ENCODE measurements at regions not wholly inside any gene's neighbourhood (a gene's known extent, or its start where the extent isn't known, plus 50 kb on each side); places are given as distances from the start of the nearest gene placed in this dataset.

DNA sequence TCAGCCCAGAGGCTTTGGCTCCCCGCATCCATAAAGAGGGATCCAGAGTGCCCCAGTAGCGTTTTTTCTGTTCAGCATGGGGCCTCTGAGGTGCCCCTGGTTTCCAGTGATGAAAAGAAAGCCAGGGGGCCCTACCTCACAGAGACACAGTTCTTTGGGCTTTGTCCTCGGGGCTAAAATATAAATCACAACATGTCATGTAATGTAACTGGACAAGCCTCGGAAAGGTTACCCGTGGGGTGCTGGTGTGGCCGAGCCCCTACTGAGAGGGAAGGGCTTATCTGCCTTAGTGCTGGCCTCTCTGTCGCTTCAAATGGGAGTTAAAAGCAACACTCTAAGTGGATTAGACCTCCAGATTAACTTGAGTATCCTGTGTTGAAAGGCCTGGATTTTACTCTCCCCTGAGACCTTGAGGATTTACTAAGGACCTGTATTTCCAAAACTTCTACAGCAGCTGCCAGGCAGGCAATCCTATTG is 251.6 kb upstream of the APCDD1 start:
- TF ChIP-seq POLR2A (IDR thresholded peaks at IDR 0.05; ENCODE audit: low read length) (no peak), GATA1 (IDR thresholded peaks at IDR 0.05; ENCODE audit: low read depth, low read length) (no peak)
- no peak for DNase-seq

DNA sequence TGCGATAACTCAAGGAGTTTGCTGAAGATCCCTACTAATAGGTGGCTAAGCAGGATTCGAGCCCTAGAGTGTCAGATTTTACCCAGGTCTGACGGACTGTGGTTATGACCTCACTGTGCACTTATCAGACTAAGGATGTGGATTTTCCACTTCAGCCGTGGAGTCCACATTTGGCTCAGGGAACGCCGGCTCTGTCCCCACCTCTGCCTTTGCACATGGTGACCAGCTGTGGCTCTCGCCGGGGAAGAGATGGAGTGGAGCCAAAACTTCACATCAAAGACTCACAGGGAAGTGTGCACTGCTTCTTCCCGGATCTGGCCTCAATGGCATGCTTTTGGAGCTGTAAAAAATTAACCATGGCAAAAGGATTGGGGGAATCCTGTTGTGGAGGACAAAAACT is 249.3 kb upstream of the APCDD1 start:
- DNase-seq, result no peak
- TF ChIP-seq POLR2A (IDR thresholded peaks at IDR 0.05; ENCODE audit: low read length) (no peak), GATA1 (IDR thresholded peaks at IDR 0.05; ENCODE audit: low read depth, low read length) (no peak)

DNA sequence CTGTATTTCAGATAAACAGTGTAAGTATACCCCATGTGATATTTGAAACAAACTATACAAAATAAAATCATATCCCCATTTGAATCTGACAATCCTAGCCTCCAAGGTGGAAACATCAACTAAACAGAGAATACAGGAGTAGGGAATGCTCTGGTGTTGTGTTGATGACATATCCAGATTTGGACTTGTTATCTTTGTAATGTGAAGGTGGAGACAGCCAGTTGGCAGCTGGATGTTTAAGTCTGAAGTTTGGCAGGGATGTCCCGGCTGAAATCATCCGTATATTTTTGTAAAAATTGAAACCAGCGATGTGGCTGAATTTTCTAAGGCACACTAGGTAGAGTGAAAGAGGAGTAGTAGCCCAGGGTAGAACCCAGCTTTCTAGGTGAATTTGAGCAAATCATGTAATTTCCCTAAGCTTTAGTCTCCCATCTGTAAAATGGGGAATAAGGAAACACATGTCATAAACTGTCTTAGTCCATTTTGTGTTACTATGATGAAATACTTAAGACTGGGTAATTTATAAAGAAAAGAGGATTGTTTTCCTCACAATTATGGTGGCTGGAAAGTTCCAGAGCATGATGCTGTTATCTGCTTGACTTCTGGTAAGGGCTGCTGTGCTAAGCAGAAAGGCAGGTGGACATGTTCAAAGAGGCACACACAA is 246.6 kb upstream of the APCDD1 start:
- TF ChIP-seq GATA1 (IDR thresholded peaks at IDR 0.05; ENCODE audit: low read depth, low read length) (no peak), POLR2A (IDR thresholded peaks at IDR 0.05; ENCODE audit: low read length) (no peak)
- DNase-seq, result no peak

DNA sequence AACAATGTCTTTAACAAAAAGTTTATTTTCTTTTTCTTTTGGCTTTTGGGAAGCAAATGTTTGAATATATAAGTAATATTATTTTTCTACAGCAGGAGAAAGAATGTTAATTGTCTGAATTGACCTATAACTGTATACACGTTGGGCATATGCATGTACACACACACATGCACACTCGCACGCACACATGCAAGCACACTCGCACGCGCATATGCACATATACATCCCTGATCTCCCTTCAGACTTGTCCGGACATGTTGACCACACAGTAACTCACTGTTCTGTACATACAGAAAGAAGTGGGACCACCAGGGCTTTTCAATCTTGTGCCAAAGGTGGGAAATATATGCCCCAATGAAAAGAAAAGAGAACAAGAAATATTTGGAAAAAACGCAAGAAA is 245.1 kb upstream of the APCDD1 start:
- no peak for DNase-seq

DNA sequence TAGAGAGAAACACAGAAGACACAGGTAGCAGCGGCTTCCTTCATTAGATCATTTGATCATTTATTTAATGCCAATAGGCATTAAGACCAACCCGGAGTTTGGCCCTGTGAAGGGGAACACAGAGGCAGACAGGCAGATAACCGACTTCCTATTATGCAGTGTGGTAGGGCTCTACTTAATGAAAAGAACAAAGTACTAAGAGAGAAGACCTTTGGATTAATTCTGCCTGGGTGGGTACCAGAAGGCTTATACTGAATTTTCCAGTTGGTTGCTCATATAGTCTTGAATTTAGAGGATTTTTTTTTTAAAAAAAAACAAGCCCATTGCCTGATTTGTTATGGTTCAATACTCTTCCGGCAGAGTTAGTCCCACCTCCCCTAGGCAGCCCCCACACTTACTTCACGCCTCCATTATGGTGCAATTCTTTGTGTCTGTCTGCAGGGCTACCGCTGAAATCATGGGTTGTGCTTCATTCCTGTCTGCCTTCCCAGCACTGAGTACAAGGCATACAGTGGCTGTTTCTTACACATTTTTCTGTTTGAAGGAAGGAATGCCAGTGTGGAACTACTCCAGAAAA is 244.3 kb upstream of the APCDD1 start:
- TF ChIP-seq GATA1 (IDR thresholded peaks at IDR 0.05; ENCODE audit: low read depth, low read length), result no peak
- no peak for TF ChIP-seq POLR2A (IDR thresholded peaks at IDR 0.05; ENCODE audit: low read length)
- no peak for DNase-seq

More for the DNA sequence above, 245.1 kb upstream of the APCDD1 start:
- TF ChIP-seq GATA1 (IDR thresholded peaks at IDR 0.05; ENCODE audit: low read depth, low read length) (no peak), POLR2A (IDR thresholded peaks at IDR 0.05; ENCODE audit: low read length) (no peak)

DNA sequence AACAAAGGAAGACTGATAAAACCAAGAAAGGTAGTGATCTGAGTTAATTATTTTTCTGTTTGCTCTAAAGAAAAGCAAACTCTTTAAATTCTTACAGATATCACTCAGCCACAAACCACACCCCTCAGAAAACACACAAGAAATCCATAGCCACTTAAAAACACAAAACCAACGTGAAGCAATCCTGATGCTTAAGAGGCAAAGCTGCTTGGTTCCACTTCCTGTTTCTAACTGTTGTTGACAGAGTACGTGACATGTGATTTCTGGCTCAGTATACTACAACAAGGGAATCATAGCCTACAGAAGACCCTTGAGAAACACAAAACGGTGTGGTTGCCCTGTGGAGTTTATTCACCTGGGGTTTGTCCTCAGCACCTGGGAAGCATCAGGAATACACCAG is 240.9 kb upstream of the APCDD1 start:
- TF ChIP-seq POLR2A (IDR thresholded peaks at IDR 0.05; ENCODE audit: low read length), result no peak
- TF ChIP-seq GATA1 (IDR thresholded peaks at IDR 0.05; ENCODE audit: low read depth, low read length), result no peak
- DNase-seq, result no peak

DNA sequence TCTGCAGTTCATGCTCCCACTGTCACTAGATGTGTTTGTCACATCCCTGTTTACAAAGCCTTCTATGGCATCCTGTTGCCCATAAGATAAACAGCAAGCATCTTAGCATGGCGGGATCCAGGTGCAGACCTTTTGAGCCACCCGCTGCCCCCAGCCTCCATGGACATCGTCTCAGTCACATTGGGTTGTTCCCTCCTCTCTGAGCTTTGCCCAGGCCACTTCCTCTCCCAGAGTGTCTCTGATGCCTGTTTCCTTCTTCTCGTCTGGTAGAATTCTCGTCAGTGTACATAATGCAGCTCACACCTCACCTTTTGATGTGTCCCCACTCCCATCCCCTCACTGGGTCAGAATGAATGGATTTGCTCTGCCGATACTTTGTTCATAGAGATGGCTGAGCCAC is 239.0 kb upstream of the APCDD1 start:
- TF ChIP-seq GATA1 (IDR thresholded peaks at IDR 0.05; ENCODE audit: low read depth, low read length), result no peak
- TF ChIP-seq POLR2A (IDR thresholded peaks at IDR 0.05; ENCODE audit: low read length), result no peak
- no peak for DNase-seq

DNA sequence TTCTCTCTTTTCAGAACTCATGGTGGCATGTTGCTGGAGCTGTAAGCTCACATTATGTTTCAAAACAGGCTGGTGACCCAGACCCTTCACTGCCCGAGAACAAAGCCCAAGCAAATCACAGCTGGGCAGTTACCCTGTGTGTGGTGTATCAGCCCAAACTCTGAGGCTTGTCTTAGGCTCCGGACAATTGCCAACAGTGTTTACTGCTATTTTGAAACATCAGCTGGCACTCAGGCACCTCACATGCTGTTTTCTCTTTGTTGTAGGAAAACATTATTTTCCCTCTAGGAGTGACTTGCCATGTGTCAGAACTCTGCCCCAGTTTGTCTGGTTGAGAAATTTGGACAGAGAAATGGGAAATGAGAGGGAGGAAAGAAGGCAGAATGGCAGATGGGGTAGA is 237.6 kb upstream of the APCDD1 start:
- DNase-seq, result no peak
- no peak for TF ChIP-seq GATA1 (IDR thresholded peaks at IDR 0.05; ENCODE audit: low read depth, low read length)

DNA sequence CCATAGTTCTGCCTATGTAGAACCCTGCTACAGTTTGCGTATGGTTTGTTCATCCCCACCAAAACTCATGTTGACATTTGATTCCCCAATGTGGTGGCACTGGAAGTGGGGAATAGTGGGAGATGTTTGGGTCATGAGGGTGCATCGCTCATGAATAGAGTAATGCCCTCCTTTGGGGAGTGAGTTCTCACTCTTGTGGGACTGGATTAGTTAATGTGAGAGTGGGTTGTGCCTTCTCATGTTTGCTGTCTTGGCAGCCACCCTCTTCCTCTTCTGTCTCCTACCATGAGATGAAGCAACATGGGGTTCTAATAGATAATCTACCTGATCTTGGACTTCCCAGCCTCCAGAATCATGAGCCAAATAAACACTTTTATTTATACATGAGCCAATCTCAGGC is 237.2 kb upstream of the APCDD1 start:
- DNase-seq, result no peak
- TF ChIP-seq POLR2A (IDR thresholded peaks at IDR 0.05; ENCODE audit: low read length) (no peak), GATA1 (IDR thresholded peaks at IDR 0.05; ENCODE audit: low read depth, low read length) (no peak)

DNA sequence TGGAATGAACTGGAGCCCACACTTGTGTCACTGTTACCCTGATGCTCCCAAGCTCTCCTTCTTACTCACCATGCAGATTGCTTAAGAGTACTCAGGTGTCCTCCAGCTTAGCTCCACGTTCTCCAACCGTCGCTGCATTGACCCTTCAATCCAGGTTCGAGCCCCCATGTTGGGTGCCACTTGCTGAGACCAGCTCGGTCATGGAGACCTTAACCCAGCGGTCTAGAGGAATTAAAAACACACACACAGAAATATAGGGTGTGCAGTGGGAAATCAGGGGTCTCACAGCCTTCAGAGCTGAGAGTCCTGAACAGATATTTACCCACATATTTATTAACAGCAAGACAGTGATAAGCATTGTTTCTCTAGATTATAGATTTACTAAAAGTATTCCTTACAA is 229.1 kb upstream of the APCDD1 start:
- no peak for DNase-seq
- TF ChIP-seq POLR2A (IDR thresholded peaks at IDR 0.05; ENCODE audit: low read length) (no peak), GATA1 (IDR thresholded peaks at IDR 0.05; ENCODE audit: low read depth, low read length) (no peak)

DNA sequence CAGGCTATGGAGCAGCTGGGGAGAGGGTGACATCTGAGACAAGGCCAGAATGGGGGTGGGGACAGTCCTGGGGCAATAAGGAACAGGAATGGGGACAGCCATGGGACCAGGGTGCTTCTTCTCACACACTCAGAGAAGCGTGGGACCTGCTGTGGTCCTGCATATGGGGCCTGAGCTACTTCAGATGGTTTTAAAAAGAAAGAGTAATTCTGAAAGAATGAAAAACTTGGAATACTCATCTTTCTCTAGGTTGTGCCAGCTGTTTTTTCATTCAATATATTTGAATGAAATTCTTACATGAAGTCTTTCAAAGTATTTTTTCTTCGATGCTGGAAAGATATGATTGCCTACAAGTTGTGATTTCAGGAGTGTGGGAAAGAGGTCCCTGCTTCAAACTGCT is 227.5 kb upstream of the APCDD1 start:
- TF ChIP-seq GATA1 (IDR thresholded peaks at IDR 0.05; ENCODE audit: low read depth, low read length) (no peak), POLR2A (IDR thresholded peaks at IDR 0.05; ENCODE audit: low read length) (no peak)

DNA sequence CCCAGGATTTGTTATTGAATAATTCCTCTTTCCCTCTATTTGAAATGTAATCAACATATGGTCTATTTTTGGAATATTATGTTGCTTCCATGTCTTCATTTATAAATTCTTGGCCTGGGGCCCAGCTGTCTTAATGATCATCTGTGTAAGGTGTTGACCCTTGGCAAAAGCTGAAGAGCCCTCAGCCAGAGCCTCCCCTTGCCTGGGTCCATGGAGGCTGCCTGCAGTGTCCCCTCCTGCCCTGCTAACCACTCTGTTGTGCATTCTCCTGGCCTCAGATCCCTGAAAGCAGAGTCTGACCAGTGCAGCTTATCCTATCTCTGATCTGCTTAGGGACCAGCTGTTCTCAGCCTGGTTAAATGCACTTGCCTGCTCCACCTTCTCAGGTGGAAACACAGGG is 226.1 kb upstream of the APCDD1 start:
- no peak for DNase-seq
- TF ChIP-seq GATA1 (IDR thresholded peaks at IDR 0.05; ENCODE audit: low read depth, low read length) (no peak), POLR2A (IDR thresholded peaks at IDR 0.05; ENCODE audit: low read length) (no peak)

More for the DNA sequence above, 227.5 kb upstream of the APCDD1 start:
- no peak for DNase-seq

DNA sequence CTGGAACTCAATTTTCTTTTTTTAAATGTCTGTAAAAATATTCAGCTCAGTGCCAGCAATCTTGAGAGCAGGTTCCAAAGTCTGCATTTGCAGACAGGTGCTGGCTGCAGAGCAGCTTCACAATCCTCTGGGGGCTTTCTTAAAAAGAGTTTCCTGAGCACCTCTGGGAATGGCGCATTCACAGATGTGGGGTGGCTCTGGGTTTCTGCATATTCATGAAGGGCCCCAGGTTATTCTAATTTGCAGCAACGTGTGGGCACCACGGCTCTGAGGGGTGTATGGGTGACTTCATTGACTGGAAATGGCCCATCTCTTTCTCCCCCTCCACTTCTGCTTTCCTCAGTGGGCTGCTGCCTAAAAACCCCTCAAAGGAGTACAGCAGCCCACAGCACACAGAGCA is 225.0 kb upstream of the APCDD1 start:
- TF ChIP-seq POLR2A (IDR thresholded peaks at IDR 0.05; ENCODE audit: low read length), result no peak
- TF ChIP-seq GATA1 (IDR thresholded peaks at IDR 0.05; ENCODE audit: low read depth, low read length), result no peak
- DNase-seq, result no peak

DNA sequence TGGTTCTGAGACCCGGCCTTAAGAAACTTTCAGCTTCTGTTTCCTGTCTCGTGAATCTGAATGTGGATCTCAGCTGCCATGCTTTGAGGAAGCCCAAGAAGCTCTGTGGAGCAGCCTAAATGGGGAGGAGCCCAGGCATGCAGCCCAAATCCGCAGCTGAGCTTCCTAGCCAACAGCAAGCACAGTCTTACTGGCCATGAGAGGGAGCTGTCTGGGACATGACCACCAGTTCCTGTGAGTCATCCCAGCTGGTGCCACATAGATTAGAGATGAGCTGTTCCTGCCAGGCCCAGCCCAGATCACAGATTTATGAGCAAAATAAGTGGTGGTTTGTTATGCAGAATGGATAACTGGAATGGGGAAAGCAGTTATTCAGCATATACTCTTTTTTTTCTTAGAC is 224.4 kb upstream of the APCDD1 start:
- TF ChIP-seq GATA1 (IDR thresholded peaks at IDR 0.05; ENCODE audit: low read depth, low read length) (no peak), POLR2A (IDR thresholded peaks at IDR 0.05; ENCODE audit: low read length) (no peak)
- peak; percentile 35 to 53 for DNase-seq

DNA sequence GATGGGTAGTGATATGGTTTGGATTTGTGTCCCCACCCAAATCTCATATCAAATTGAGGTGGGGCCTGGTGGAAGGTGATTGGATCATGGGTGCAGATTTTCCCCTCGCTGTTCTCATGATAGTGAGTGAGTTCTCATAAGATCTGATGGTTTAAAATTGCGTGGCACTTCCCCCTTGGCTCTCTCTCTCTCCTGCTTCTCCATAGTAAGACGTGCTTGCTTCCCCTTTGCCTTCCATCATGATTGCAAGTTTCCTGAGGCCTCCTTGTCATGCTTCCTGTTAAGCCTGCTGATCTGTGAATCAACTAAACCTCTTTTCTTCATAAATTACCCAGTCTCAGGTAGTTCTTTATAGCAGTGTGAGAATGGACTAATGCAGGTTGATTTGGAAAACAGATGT is 223.2 kb upstream of the APCDD1 start:
- TF ChIP-seq GATA1 (IDR thresholded peaks at IDR 0.05; ENCODE audit: low read depth, low read length) (no peak), POLR2A (IDR thresholded peaks at IDR 0.05; ENCODE audit: low read length) (no peak)
- no peak for DNase-seq

All from erythroblast (primary cell).